Stimulated activated naive CD4-positive, alpha-beta T cell (primary cell): ENCODE measurements at regions not wholly inside any gene's neighbourhood (a gene's known extent, or its start where the extent isn't known, plus 50 kb on each side); places are given as distances from the start of the nearest gene placed in this dataset.

Experiments
- DNase-seq, 6 experiments: peaks; one replicate each; lab custom pipeline; 2025; lab: John Stamatoyannopoulos, UW

- no peak for DNase-seq
Measured at GRCh38 chr16:86018071-86018470, 119.1 kb downstream of the IRF8 start.

- DNase-seq = no peak
Measured at GRCh38 chr16:86018487-86018886, 119.5 kb downstream of the IRF8 start.

GRCh38 chr16:86018941-86019340 lies 120.0 kb downstream of the IRF8 start:
- DNase-seq = no peak

- DNase-seq = no peak
Measured at GRCh38 chr16:86019446-86020047, 120.6 kb downstream of the IRF8 start.

GRCh38 chr16:86020971-86021370 lies 122.0 kb downstream of the IRF8 start:
- no peak for DNase-seq

GRCh38 chr16:86022381-86022960 lies 123.5 kb downstream of the IRF8 start:
- no peak for DNase-seq

- no peak for DNase-seq
Measured at GRCh38 chr16:86024210-86024609, 125.2 kb downstream of the IRF8 start.

GRCh38 chr16:86025706-86026105 lies 126.7 kb downstream of the IRF8 start:
- no peak for DNase-seq

- DNase-seq = no peak
Measured at GRCh38 chr16:86026171-86026910, 127.4 kb downstream of the IRF8 start.

- DNase-seq = no peak
Measured at GRCh38 chr16:86026916-86027315, 128.0 kb downstream of the IRF8 start.

- no peak for DNase-seq
Measured at GRCh38 chr16:86027373-86028126, 128.6 kb downstream of the IRF8 start.

- no peak for DNase-seq
Measured at GRCh38 chr16:86029131-86029741, 130.3 kb downstream of the IRF8 start.

GRCh38 chr16:86030116-86030515 lies 131.2 kb downstream of the IRF8 start:
- DNase-seq = no peak

GRCh38 chr16:86031141-86031678 lies 132.2 kb downstream of the IRF8 start:
- no peak for DNase-seq

- DNase-seq = no peak
Measured at GRCh38 chr16:86033016-86033474, 134.1 kb downstream of the IRF8 start.

GRCh38 chr16:86033971-86034370 lies 135.0 kb downstream of the IRF8 start:
- no peak for DNase-seq

- no peak for DNase-seq
Measured at GRCh38 chr16:86034421-86034919, 135.5 kb downstream of the IRF8 start.

GRCh38 chr16:86035906-86036305 lies 136.9 kb downstream of the IRF8 start:
- no peak for DNase-seq

GRCh38 chr16:86037999-86038925 lies 139.3 kb downstream of the IRF8 start:
- DNase-seq = no peak

GRCh38 chr16:86038926-86039310 lies 140.0 kb downstream of the IRF8 start:
- DNase-seq = no peak

- DNase-seq = no peak
Measured at GRCh38 chr16:86039606-86040005, 140.6 kb downstream of the IRF8 start.
